HL-60 (cell line): ENCODE measurements at regions not wholly inside any gene's neighbourhood (a gene's known extent, or its start where the extent isn't known, plus 50 kb on each side); places are given as distances from the start of the nearest gene placed in this dataset.

Source experiments
- DNase-seq, 2 experiments: peaks; one replicate each; pipeline ENCODE4 v3.0.0-alpha.2; 2010 to 2020; ENCODE audit warnings: low read depth in 1 of 2, low spot score in 1 of 2
- H3K27ac ChIP-seq: fragments of 250-450 bp; sonication (Bioruptor Pico); replicated peaks from 2 replicates; pipeline ENCODE4 v1.5.1; 2020; ENCODE audit warnings: mild to moderate bottlenecking, moderate library complexity
- H3K27me3 ChIP-seq: fragments of 250-450 bp; sonication (Bioruptor Pico); 2 replicates; pipeline ENCODE4 v1.5.1; 2021; ENCODE audit warnings: mild to moderate bottlenecking, moderate library complexity; ENCODE audit not compliant: insufficient read depth, poor library complexity, severe bottlenecking
- H3K4me3 ChIP-seq: replicated peaks from 2 replicates; pipeline ENCODE4 v1.5.1; 2011; ENCODE audit warnings: mild to moderate bottlenecking, control low read depth, low read length; ENCODE audit not compliant: insufficient read depth
- CTCF ChIP-seq: IDR thresholded peaks from one replicate; pipeline ENCODE4 v1.5.1; 2011; ENCODE audit warnings: low read length, control low read depth, inconsistent platforms; ENCODE audit not compliant: insufficient read depth
- GABPA ChIP-seq: IDR thresholded peaks from 2 replicates; pipeline ENCODE4 v1.6.1; 2012; ENCODE audit warnings: low read depth
- POLR2AphosphoS5 ChIP-seq: IDR thresholded peaks from 2 replicates; pipeline ENCODE4 v1.6.1; 2012; ENCODE audit warnings: low read depth
- REST ChIP-seq: IDR thresholded peaks from 2 replicates; pipeline ENCODE4 v1.6.1; 2012; ENCODE audit warnings: low read depth; ENCODE audit not compliant: insufficient replicate concordance
- SPI1 ChIP-seq: IDR thresholded peaks from 2 replicates; pipeline ENCODE4 v1.6.1; 2012; ENCODE audit warnings: low read depth, mild to moderate bottlenecking, borderline replicate concordance

- H3K27me3 ChIP-seq = no peaks in the 10 kb centered on the region
- no peak overlapping the region for H3K4me3 ChIP-seq
- DNase-seq = no peak
- H3K27ac ChIP-seq = no peak overlapping the region
- TF ChIP-seq POLR2AphosphoS5 (no peak), GABPA (no peak), CTCF (no peak), REST (no peak), SPI1 (no peak)
These were observed 209.2 kb downstream of the GPAM start for GRCh38 chr10:111974325-111974724.

GRCh38 chr10:111976557-111976956 is 207.0 kb downstream of the GPAM start:
- H3K27me3 ChIP-seq = no peaks in the 10 kb centered on the region
- no peak overlapping the region for H3K4me3 ChIP-seq
- DNase-seq = no peak
- no peak overlapping the region for H3K27ac ChIP-seq
- no peak for TF ChIP-seq SPI1
- no peak for TF ChIP-seq POLR2AphosphoS5
- TF ChIP-seq CTCF = no peak
- TF ChIP-seq REST = no peak
- no peak for TF ChIP-seq GABPA

- H3K27ac ChIP-seq = no peak overlapping the region
- no peak overlapping the region for H3K4me3 ChIP-seq
- TF ChIP-seq GABPA (no peak), POLR2AphosphoS5 (no peak), SPI1 (no peak), CTCF (no peak), REST (no peak)
- no peaks in the 10 kb centered on the region for H3K27me3 ChIP-seq
- no peak for DNase-seq
These were observed 199.5 kb downstream of the GPAM start for GRCh38 chr10:111984057-111984456.
